ENCODE measurements at regions not wholly inside any gene's neighbourhood (a gene's known extent, or its start where the extent isn't known, plus 50 kb on each side); places are given as distances from the start of the nearest gene placed in this dataset.
"Not testable (repeated sequence)": the region's sequence is repeated elsewhere in the genome, so short reads cannot be mapped to it uniquely, and the experiment has no call there.

DNA sequence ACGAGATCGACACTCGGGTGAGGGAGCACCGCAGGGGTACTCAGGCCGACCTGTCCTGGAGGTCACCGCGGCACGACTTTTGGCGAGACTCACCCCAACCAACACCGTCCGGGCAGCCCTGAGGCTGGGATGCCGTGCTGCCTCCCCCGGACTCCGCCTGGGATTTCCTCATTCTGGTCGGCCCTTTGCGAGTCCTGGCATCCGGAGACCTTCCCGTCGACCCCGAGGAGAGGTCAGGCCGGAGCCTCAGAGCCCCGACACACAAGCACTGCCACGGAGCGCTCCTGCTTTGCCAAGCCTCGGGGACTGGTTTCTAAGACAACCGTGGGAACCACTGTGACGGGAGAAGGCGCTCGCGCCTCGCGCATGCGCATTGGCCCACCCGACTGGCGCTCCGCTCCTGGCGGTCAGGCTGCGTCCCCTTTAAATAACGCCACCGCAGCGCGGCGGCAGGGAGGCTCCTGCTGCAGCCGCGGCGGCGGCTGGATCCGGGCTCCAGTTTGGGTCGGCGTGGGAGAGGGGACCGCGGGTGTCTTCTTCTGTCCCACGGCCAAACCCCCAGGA, 166.4 kb upstream of the ZNF337 start:
- peak; percentile 34 for DNase-seq

DNA sequence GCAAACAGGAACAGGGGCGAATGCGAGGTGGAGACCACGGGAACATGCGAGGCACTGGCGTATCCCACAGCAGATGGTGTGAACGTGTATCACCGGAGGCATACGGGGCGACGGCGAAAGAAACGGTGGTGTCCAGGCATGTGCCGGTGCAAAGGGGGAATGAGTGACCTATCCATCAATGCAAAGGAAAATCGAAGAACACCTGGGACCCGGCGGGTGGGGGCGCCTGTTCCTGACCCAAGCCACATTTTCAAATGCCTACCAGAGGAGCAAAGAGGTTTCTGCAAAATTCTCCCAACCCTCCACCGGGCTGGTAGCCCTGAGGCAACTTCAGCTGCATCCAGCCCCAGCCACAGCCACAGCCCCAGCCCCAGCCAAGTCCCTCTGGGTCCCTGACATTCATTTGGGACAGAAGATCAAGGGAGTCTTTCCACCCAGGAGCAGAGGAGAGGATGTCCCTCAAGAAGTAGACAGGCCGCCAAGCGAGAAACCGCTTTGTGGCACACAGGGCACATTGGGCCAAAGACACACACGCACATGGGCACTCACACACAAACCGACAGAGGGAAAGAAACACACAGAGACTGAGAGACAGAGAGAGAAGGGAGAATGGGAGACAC, 164.0 kb upstream of the ZNF337 start:
- DNase-seq: no peak

DNA sequence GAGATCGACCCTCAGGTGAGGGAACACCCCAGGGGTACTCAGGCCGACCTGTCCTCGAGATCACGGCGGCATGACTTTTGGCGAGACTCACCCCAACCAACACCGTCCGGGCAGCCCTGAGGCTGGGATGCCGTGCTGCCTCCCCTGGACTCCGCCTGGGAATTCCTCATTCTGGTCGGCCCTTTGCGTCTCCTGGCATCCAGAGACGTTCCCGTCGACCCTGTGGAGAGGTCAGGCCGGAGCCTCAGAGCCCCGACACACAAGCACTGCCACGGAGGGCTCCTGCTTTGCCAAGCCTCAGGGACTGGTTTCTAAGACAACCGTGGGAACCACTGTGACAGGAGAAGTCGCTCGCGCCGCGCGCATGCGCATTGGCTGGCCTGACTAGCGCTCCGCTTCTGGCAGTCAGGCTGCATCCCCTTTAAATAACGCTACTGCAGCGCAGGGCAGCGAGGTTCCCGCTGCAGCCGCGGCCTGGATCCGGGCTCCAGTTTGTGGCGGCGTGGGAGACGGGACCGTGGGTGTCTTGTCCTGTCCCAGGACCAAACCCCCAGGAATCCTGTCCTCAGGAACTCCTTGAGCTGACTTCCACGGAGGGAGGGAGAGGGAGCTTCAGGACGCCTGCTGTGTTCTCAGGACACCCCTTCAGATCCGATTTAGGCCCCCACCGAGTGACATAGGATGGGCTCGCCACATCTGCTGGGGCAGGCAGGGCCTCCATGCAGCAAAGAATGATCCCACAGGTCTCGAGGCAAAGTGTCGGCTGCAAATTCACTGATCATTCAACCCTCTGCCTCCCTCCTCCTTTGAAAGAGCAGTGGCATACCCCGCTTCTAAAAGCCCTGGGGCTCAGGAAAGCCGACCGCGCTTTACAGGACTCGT, 163.2 kb upstream of the ZNF337 start:
- no peak for DNase-seq

DNA sequence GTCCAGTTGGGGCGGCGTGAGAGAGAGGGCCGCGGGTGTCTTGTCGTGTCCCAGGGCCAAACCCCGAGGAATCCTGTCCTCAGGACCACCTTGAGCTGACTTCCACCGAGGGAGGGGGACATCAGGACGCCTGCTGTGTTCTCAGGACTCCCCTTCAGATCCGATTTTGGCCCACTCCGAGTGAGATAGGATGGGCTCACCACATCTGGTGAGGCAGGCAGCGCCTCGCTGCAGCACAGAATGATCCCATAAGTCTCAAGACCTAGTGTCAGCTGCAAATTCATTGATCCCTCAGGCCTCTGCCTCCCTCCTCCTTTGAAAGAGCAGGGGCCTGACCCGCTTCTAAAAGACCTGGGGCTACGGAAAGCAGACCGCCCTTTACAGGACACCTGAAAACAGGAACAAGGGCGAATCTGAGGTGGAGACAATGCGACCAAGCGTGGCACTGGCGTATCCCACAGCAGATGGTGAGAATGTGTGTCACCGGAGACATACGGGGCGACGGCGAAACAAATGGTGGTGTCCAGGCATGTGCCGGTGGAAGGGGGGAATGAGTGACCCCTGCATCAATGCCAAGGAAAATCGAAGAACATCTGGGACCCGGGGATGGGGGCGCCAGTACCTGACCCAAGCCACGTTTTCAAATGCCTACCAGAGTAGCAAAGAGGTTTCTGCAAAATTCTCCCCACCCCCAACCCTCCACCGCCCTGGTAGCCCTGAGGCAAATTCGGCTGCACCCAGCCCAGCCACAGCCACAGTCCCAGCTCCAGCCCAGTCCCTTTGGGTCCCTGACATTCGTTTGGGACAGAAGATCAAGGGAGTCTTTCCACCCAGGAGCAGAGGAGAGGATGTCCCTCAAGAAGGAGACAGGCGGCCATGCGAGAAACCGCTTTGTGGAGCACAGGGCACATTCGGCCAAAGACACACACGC, 162.1 kb upstream of the ZNF337 start:
- DNase-seq: no peak

DNA sequence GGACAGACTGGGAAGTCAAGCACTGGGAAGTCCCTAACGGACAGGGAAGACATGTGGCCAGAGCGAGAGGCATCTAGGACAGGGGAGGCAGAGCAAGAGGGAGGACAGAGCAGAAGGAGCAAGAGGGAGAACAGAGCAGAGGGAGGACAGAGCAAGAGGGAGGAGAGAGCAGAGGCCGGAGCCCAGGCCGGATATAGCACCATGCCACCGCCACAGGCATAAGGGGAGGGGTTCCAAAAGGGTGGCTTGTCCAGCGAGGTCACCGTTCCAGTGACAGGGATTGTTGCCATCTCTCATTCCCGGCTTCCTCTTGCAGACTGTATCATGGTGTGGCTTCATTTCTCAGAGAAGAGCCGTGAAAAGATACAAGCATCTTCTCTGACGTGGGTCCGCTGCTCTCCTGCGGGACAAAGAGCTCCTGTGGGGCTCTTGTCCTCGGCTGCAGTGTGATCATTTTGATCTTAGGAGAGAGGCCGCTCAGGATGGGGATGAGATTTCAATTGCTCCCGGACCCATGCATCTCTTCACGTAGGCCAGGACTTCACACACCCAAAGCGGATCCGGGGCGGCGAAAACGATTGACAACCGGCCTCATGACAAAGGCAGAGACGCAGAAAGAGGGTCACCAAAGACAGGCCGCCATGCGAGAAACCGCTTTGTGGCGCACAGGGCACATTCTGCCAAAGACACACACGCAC, 160.6 kb upstream of the ZNF337 start:
- not testable (repeated sequence) for DNase-seq

DNA sequence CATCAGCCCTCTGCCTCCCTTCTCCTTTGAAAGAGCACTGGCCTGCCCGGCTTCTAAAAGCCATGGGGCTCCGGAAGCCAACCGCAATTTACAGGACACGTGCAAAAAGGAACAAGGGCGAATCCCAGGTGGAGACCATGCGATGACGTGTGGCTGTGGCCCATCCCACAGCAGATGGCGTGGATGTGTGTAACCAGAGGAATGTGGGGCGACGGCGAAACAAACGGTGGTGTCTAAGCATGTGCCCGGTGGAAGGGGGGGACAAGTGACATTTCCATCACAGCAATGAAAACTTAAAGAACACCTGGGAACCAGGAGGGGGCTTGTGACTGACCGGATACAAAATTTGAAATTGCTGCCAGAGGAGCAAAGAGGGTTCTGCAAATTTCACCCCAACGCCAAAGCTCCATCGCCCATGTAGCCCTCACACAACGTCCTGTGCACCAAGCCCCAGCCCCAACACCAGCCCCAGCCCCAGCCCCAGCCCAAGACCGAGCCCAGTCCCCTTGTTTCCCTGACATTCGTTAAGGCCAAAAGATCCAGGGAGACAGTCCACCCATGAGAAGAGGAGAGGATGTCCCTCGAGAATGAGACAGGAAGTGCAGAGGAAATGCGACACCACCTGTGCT, 159.7 kb upstream of the ZNF337 start:
- no peak for DNase-seq

DNA sequence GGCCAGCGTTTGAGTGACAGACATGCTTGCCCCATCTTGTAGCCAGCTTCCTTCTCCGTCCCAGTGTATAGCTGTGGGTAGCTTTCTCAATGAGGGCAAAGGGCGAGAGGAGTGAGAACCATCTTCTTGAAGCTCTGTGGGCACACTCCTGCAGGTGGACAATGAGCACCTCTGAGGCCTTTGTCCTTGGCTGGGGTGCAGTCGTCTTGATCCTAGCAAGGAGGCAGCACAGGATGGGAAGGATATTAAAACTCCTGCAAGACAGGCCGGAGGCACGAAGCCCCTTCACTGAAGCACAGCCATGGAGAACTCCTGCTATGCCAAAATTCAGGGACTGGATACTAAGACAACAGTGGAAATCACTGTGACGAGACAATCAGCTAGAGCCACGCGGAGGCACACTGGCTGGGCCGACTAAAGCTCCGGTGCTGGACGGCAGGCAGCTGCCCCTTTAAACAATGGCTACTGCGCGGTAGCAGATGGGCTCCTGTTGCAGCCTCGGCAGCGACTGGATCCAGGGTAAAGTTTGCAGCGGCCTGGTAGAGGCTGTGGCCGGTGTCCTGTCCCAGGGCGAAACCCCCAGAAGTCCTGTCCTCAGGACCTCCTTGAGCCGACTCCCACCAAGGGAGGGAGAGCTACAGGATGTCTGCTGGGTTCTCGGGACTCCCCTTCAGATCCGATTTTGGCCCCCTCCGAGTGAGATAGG, 159.0 kb upstream of the ZNF337 start:
- DNase-seq: not testable (repeated sequence)

DNA sequence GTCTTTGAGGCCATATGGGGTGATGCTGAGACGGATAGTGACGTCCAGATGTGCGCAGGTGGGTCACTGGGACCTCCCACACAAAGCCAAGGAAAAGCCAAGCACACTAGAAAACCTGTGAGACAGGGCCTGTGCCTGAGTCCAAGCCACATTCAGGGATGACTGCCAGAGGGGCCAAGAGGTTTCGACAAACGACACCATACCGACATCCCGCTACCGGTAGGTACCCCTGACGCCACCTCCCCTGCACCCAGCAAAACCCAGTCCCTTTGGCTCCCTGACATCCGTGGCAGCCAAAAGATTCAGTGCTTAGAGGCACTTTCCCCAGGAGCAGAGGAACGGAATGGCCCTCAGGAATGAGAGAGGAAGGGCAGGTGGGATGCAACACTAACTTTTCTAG, 158.0 kb upstream of the ZNF337 start:
- DNase-seq: not testable (repeated sequence)

DNA sequence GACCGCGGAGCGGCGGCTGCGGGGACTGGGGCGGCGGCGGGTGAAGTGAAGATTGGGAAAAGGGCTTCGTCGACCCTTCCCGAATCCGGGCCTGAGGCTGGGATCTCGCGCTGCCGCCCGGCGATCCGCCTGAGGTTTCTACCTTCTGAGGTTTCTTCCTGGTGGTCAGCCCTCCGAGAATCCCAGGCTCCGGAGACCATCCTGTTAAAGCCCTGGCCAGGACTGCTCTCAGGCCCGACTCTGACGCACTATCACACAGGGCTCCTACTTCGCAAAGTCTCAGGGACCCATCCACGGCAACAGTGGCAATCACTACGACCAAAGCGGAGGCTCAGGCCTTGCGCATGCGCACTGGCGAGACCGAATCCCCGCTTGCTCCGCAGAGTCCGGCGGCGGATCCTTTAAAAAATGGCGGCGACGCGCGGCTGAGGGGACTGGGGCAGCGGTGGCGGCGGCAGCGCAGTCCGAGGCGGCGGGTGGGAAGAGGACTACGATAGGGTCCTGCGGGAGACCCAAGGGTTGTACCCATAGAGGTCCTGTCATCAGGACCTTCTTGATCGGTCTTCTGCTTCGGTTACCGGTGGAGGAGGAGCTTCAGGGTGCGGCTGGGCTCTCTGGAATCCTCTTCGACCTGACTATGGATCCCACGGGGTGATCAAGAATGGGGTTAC, 157.2 kb upstream of the ZNF337 start:
- DNase-seq: peak; percentile 60

DNA sequence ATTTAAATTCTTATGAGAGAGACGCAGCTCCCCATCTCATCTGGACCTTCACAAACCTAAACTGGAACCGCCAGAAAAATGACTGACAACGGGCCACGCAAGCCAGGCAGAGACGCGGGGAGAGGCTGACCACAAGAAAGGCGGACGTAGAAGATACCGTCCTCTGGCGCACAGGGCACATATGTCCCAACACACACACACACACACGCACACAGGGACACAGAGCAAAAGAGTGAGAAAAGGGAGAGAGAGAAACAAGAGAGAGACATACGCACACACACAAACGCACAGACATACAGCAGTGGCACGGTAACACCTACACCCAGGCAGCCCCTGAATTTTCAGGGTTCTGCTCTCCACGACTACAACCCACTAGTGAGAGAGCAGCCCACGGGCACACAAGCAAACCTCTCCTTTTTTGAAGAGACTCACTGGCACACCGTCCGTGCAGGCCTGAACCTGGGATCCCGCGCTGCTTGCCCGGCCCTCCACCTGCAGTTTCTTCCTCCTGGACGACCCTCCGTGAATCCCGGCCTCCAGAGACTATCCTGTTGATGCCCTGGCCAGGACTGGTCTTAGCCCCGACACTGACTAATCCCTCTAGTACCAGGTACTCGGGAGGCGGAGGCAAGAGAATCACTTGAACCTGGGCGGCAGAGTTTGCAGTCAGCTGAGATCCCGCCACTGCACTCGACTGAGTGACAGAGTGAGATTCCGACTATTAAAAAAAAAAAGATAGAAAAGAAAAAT, 156.5 kb upstream of the ZNF337 start:
- not testable (repeated sequence) for DNase-seq

DNA sequence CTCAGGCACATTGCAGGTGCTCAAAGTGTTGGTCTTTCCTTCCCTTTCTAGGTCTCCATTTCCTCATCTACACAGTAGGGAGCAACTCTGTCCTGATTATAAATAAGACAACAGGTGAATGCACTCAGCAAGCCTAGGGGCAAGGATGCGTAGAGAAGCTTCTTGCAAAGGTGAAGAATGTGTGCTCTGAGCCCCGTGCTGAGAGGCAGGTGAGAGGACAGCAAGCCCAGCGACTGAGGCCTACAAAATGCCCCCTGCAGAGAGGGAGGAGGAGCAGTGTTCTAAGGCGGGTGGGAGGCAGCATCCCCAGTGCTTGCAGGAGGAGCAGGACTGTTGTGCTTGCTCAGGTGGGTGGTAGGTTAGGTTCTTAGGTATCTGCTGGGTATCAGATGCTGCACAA, 153.5 kb upstream of the ZNF337 start:
- DNase-seq: not testable (repeated sequence)

DNA sequence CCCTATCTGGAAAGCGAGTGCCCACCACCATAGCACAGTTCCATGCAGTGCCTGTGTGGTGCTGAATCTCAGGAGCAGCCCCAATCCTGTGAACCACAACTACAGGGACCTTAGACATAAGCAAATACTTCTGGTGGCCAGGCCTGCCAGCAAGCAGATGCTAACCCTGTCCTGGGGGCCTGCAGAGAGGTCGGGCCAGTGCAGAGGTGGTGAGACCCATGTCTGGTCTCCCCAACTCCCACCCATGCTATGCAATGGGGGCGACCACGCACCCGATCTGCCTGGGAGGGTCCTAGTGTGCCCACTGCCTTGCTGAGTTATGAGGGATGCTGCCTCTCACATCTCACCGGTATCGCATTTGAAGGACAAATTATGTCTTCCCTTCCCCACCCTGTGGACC, 151.6 kb upstream of the ZNF337 start:
- DNase-seq: no peak

DNA sequence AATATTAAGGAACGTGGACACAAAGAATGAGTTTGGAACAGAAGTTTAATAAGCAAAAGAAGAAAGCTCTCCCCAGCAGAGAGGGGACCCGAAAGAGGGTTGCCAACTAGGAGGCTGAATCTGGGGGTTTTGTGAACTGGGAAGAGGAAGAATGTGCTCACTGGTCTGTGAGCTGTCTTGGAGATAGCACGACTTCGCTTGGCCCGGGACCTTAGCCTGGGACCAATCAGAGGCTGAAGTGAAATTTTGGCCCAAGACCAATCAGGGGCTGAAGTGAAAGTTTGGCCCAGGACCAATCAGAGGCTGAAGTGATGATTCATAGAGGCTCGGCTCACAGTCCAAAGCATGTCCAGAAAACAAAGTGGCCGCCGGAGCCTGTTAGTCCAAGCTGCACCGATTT, 148.0 kb upstream of the ZNF337 start:
- DNase-seq: not testable (repeated sequence)

DNA sequence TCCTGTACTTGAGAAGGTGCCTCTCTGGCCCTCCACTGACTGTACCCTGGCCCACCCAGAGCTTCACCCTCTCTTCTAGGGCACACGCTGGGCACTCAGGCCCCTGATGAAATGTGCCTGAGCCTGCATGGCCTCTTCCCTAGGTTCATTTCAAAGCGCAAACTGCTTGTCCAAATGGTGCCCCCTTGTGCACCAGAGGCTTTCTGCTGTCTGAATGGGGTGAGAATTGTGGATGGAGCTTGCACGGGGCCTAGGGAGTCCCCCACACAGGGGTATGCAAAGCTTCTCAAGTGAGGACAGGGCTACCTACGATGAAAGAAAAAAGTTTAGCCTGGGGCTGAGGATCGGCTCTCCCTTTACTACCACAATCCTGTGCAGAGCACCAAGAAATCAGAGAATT, 116.9 kb upstream of the ZNF337 start:
- not testable (repeated sequence) for DNase-seq

DNA sequence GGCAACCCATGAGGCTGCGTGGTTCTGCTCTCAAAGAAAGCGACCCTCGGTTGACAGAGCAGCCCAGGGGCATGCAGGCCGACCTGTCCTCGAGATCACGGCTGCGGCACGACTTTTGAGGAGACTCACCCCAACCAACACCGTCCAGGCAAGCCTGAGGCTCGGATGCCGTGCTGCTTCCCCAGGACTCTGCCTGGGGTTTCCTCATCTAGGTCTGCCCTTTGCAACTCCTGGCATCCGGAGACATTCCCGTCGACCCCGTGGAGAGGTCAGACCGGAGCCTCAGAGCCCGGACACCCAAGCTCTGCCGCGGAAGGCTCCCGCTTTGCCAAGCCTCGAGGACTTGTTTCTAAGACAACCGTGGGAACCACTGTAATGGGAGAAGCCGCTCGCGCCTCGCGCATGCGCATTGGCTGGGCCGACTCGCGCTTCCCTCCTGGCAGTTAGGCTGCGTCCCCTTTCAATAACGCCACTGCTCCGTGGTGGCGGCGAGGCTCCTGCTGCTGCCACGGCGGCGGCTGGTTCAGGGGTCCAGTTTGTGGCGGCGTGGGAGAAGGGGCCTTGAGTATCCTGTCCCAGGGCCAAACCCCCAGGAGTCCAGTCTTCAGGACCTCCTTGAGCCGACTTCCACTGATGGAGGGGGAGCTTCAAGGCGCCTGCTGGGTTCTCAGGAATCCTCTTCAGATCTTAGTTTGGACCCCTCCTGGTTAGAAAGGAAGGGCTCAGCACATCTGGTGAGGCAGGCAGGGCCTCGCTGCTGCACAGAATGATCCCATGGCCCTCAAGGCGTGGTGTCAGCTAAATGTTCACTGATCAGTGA, 101.7 kb upstream of the ZNF337 start:
- DNase-seq: not testable (repeated sequence)

DNA sequence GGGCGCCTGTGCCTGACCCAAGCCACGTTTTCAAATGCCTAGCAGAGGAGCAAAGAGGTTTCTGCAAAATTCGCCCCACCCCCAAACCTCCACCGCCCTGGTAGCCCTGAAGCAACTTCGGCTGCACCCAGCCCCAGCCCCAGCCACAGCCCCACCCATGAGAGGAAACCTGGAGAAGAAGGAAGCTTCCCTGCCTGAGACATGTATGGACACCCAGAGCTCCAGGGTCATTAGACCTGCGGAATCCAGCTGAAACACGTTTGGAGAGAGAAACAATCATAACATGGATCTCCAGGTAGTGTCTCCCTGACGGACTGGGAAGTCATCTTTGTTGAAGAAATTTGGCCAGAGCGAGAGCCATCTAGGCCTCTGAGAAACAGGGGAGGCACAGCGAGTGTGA, 100.4 kb upstream of the ZNF337 start:
- not testable (repeated sequence) for DNase-seq

DNA sequence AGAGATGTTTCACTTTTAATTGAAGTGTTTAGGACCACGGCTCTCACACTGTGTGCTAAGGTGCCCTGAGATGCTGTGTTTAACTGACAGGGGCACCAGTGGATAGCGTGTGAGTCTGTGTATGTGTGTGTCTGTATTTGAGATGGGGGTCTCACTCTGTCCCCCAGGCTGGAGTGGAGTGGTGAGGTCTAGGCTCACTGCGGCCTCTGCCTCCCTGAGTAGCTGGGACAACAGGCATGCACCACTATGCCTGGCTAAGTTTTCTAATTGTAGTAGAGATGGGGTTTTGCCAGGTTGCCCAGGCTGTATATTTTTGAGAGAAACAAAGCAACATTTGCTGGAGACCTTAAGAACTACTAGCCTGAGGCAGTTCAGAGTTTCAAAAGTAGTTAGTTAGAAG, 80.6 kb upstream of the ZNF337 start:
- not testable (repeated sequence) for DNase-seq

DNA sequence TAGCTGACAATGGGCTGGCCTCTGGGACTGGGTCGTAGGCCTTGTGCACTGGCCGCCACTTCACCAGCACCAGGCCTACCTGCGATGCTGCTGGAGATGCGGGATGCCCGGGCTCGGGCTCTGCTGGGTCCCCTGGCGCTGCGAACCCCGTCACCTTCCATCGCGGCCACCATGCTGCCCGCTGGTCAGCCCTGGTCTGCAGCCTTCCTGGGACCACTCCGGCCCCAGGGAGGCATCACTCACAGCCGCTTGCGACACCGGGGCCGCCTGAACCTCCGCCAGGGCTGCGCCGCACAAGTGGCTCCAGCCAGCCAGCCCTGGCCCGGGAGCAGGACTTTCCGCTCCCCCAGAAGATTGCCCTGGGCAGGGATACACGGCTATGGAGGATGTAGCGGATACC, 78.1 kb upstream of the ZNF337 start:
- not testable (repeated sequence) for DNase-seq

DNA sequence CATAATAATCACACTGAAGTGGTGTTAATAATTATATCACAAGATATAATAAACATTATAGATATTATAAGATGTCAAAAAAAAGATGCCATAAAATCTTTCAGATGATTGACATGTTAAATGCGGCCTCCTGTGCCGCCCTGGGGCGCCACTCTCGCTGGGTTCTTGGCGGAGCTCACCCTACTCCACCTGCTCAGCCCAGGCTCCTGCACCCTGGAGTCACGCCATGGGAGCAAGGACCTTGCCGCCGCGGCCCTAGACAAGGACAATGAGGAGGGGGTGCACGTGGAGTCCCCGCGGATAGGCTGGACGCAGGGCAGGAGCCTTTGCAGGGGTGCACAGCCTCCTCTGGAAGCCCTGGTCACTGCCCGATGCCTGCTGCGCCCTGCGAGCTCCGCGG, 77.5 kb upstream of the ZNF337 start:
- DNase-seq: not testable (repeated sequence)
